EL (cell line): ENCODE measurements at regions not wholly inside any gene's neighbourhood (a gene's known extent, or its start where the extent isn't known, plus 50 kb on each side); places are given as distances from the start of the nearest gene placed in this dataset.
A peak's percentile ranks its signal among the peaks of the same experiment; 100 is the strongest.
"Not testable (repeated sequence)": the region's sequence is repeated elsewhere in the genome, so short reads cannot be mapped to it uniquely, and the experiment has no call there.

Experiments
- DNase-seq: peaks from one replicate; pipeline ENCODE4 v3.0.0-alpha.2; 2016

GRCh38 chr9:18037981-18038380 lies 436.0 kb upstream of the ADAMTSL1 start:
- DNase-seq, result no peak

DNA sequence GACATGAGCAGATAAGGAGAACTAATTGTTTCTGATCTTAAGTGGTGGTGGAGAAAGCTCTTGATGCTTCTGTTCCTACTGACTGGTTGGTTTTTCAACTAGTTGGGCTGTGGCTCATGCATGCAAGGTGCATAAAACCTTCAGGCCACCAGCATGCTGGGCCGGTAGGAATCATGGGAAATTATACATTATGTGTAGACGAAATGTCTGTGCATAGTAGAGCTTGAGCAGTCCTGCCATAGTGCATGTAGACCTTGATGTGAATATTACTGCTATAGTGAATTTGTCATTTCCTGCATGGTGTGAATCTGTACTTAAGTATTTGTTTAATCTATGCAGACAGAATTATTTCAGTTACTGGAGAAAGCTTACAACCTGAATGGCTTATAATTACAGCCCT lies 433.6 kb upstream of the ADAMTSL1 start:
- no peak for DNase-seq

- DNase-seq, result no peak
These were observed 430.0 kb upstream of the ADAMTSL1 start for GRCh38 chr9:18043978-18044377.

DNA sequence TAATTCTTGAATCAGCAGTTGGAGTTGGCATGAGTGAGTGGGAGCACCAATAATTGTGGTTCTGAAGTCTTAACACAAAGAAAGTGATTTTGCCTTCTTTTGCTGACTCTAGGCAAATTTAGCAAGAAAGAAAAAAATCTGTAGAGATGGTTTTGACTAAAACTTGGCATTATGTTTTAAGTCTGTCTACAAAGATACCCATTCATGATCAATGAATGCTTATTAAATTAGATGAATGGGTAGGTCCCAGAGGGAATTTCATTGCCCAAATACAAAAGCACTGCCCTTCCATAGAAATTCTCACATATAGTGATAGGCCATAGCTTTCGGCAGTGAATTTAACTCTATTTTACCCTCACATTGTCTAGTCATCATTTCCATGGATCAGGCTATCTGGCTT lies 428.6 kb upstream of the ADAMTSL1 start:
- no peak for DNase-seq

DNA sequence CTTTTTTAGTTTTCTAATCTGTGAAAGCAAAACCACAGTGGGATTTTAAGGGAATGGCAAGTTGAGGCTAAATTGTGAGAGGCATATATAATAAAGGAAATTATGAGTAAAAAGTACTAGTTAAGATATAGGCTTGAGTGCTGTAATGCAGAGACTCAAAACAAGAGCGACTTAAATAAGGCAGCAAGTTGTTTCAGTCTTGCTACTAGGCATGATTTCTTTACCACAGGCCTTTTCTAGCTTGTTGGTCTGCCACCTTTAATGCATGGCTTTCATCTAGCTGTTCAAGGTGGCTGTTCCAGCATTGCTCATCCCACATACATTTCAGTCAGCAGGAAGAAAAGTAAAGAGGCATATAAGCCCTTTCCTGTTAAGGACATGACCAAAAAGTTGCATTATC lies 427.9 kb upstream of the ADAMTSL1 start:
- DNase-seq, result no peak

- no peak for DNase-seq
These were observed 422.3 kb upstream of the ADAMTSL1 start for GRCh38 chr9:18051638-18052037.

DNA sequence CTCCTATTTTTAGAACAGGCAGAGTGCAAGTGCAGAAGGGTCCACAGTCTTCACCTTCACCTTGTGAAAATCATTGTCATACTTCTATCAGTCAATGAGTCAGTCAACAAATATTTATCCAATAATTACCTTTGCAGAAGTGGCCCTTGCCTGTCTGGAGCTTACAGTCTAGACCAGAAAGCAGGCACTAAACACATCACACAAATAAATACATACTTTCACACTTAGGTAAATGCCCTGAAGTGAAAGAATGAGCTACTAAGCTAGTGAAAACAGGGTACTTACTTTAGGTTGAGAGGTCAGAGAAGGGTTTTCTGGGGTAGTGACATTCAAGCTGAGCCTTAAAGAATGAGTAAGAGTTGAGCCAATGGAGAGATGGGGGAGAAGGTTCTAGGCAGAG lies 421.9 kb upstream of the ADAMTSL1 start:
- DNase-seq, result no peak

- DNase-seq, result no peak
These were observed 417.5 kb upstream of the ADAMTSL1 start for GRCh38 chr9:18056269-18056992.

DNA sequence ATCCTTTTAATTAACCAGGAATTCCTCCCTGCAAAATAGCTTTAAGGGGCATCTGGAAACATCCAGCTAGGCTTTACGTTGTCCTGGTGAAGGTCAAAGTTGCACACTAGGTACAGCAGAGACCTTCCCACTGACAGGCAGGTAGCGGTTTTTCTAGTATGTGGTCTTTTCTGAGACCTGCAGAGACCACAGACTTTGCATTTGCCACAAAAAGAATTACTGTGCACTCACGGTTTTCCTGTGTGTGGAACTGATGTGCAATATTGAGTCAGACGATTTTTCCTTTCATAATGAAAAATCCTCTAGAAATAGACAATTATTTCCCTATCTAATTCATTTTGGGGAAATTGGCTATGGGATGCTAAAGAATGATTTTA lies 417.0 kb upstream of the ADAMTSL1 start:
- no peak for DNase-seq

DNA sequence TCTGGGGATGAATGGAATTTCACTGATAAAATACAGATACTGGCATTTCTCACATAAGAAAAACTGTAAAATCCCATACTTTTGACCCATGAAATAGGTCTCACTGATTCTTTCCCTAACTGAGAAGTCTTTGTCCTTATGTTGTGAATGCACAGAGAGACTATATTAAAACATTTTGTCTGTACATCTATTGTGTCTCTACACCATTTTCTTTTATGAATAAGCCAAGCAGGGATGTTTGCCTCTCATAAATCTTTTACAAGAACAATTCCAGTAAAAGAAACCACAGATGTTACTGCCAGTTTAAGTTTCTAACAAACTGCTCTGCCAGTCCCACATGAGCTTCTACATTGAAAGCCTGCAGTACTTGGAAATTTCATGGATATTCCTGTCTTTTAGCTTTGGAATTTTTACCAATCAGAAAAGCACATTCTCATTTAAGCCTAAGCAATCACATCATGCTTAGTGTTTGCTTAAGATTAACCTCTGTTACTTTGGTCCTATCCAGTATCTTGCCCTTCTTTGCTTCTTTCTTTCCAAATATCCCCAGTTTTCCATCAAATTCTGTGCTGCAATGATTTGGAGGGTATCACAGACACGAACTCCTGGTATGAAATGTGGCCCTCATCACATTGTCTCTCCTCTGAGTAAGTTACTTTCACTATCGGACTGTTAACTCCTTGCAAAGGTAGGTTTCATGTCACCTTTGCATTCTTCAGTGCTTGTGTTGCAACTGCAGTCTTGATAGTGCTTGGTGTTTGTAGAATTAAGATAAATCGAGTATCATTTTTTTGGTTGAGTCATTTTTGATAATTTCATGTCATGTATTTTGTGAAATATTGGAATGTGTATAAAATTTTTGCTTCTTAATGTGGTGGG lies 415.1 kb upstream of the ADAMTSL1 start:
- no peak for DNase-seq

DNA sequence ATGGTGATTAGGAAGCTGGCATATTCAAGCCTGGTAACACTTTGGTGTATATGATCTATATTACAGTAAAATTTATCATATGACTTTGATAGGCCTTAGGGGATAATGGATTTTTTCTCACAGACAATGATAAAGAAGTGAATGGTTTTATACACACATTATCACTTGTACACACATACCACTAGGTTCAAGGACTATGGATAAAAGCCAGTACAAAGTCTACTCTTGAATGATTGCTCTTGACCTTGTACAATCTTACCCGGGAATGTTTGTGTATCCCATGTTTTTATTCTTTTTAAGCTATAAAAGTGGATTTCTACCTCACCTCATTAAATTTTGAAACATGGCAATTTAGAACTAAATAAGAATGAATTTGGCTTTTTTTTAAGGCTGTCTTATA lies 414.5 kb upstream of the ADAMTSL1 start:
- DNase-seq, result no peak

DNA sequence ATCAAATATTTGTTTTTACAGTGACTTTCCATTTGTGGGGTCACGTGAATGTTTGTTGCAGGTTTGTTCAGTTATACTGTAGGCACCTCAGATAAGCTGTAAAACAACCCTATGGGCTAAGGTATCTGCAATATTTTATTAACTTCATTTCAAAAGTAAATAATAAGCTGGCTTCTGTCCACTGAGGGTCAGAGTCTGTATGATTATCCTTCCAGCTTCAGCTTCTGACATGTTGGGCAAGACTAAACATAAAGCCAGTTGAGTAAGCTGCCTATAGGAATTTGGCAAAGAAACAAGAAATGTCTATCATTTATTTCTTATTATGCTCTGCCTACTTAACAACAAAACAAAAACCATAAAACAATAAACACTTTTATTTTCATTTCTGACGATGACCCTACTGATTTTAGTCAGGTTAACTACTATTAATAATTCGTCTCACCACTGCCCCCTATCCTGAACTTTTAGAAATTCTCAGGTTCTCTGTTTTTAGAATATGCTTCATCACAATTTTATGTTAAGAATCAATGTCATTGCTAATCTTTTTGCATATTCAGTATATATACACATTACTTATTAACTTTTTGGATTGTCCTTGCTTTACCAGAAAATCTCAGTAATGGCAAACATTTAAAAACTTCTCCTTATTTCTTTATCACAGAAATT lies 413.6 kb upstream of the ADAMTSL1 start:
- no peak for DNase-seq

DNA sequence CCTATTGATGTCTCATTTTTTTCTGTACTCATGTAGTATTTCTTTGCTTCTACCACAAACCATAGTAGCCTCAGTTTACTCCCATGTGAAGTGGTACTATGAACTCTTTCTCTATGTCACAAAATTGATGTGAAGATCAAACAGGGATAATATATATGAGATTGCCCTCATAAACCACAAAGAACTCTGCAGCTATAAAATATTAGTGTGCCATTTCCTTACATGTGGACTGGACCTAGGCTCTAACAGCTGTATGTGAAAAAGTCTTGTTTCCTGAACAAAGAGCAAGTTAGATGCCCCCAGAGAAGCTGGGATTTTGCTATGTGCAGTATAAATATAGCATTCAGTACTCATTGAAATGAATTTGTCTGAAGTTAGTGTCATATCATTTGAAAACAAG lies 412.6 kb upstream of the ADAMTSL1 start:
- DNase-seq, result no peak

- DNase-seq, result peak; percentile 33
These were observed 412.1 kb upstream of the ADAMTSL1 start for GRCh38 chr9:18061856-18062255.

GRCh38 chr9:18063856-18064390 lies 410.0 kb upstream of the ADAMTSL1 start:
- DNase-seq, result no peak

DNA sequence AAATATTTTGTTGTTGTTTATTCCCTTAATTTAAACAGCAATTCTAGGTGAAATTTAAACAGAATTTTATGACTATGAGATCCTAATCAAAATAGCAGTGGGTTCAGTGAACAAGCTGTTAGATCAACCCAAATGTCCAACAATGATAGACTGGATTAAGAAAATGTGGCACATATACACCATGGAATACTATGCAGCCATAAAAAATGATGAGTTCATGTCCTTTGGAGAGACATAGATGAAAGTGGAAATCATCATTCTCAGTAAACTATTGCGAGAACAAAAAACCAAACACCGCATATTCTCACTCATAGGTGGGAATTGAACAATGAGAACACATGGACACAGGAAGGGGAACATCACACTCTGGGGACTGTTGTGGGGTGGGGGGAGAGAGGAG lies 407.3 kb upstream of the ADAMTSL1 start:
- not testable (repeated sequence) for DNase-seq

DNA sequence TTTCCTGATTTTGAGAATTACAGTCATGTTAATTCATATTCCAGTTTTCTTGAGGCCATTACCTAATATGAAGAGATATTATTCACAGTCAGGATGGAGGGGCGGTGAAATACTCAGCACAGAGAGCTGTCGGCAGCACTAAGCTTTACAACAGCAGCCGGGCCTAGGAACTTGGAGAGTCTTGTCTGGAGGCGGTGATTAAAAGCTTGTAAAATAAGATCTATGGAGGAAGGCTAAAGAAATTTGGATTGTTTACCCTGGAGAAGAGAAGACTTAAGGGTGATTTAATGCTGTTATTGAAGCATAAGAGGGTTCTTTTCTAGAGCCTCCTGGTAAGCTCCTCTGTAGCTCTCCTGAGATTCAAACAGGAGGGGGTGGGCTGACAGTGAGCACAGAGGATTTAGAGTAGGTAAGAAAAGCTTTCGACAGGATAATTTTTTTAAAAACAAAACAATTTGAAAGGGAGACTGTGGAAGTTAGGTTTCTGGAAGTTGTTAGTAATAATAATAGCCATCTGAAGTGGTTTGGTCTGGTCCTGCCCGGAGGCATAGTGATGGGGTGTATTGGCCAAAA lies 406.3 kb upstream of the ADAMTSL1 start:
- DNase-seq, result no peak

DNA sequence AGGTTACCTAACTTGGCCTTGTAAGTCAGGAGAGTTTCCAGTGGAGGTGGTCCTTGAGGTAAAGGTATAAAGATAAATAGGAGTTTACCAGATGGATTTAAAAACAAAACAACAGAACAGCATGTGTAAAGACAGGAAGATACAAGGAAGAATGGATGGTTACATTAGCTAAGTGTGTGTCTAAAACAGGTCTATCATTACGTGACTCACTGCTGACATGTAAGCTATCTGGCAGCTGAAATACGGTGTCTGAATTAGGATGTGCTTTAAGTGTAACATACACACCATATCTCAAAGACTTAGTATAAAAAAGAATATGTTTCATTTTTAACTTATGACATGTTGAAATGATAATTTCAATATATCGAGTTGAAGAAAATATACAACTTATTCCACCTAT lies 405.1 kb upstream of the ADAMTSL1 start:
- DNase-seq, result peak; percentile 3

- peak; percentile 77 for DNase-seq
These were observed 402.3 kb upstream of the ADAMTSL1 start for GRCh38 chr9:18071651-18072060.

DNA sequence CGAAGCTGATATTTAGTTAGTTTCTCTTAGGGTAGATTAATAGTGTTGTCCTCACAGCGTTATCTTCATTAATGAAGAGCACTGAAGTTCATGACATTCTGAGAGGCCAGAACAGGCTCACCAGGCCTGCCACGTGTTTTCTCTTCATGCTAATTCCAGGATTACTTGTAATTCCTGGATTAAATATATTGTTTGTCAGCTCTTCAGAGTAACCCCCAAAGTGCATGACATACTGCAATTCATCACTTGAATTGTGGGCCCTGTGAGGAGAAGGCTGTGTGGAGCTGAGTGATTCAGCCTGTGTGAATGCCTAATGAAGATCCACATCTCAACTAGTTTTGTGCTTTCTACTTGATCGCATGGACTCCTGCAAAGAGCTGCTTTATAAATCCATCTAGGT lies 401.0 kb upstream of the ADAMTSL1 start:
- DNase-seq, result peak; percentile 12

DNA sequence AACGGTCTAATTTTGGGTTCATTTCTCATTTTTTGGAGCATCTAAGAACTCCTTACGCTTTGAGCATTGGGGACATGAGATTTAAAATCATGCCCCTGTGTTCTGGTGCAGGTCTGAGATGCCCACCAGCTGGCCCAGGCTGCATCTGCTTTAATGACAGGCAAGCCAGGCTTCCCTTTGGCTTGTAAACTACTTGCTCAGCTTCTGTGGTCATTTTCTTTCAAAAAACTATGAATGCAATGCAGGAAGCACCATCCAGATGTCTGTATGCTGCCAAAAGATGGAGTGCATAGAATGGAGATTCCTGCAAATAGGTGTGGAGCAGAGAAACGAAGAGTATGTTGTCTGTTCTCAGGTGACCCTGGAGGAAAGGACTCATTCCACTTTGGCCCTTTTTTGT lies 399.9 kb upstream of the ADAMTSL1 start:
- peak; percentile 43 for DNase-seq

- no peak for DNase-seq
These were observed 398.6 kb upstream of the ADAMTSL1 start for GRCh38 chr9:18075253-18075952.
